ENCODE measurements at regions not wholly inside any gene's neighbourhood (a gene's known extent, or its start where the extent isn't known, plus 50 kb on each side); places are given as distances from the start of the nearest gene placed in this dataset.

DNA sequence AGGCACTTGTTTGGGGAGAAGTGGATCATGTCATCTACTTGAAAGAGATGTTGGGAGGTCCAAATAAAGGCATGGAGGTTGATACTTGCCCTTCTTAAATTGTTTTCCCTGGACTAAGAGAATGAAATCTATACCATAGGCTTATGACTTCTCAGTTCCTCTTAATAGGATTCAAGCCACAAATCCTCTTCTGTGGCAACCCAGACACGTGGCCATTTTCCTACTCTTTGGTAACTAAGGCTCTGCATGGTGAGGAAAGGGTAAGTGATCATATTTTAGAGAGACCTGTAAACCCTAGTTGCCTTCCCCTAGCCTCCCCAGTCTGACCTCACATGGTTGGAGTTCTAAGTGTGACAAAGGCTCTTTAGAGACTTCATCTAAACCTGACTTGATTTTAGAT is 72.9 kb upstream of the CD44 start:
- TF ChIP-seq, protein P1, sequence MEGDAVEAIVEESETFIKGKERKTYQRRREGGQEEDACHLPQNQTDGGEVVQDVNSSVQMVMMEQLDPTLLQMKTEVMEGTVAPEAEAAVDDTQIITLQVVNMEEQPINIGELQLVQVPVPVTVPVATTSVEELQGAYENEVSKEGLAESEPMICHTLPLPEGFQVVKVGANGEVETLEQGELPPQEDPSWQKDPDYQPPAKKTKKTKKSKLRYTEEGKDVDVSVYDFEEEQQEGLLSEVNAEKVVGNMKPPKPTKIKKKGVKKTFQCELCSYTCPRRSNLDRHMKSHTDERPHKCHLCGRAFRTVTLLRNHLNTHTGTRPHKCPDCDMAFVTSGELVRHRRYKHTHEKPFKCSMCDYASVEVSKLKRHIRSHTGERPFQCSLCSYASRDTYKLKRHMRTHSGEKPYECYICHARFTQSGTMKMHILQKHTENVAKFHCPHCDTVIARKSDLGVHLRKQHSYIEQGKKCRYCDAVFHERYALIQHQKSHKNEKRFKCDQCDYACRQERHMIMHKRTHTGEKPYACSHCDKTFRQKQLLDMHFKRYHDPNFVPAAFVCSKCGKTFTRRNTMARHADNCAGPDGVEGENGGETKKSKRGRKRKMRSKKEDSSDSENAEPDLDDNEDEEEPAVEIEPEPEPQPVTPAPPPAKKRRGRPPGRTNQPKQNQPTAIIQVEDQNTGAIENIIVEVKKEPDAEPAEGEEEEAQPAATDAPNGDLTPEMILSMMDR (IDR thresholded peaks at IDR 0.05; ENCODE audit: extremely low read depth, missing control alignments) = no peak
- no peak for DNase-seq (ENCODE audit: low spot score)

DNA sequence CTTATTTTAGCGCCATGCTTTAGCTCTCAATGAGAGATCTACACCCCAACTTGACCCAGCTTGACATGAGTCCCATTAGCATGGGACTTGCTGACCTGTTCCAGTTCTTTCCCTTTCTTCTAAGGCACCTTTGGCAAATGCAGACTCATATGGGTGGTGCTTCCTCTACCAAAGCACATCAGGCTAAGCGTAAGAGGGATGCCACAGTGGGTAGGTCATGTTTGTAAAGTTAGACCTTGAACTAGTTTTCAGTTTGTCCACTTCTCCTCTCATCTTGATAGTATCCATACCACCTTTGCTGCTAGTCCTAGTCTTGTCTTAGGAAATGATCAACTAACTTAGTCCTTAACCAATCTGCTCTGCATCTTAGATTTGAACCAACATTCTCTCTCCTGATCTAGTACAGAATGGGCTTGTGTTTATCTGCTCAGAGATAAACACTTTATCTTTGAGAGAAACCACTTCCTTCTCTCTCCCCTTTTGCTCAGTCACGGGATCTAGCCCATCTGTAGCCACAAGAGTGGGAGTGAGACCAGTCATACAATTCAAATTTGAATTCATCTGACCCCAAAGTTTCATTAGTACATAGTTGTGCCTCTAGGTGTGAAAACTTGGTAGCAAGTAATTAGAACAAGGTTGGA is 72.1 kb upstream of the CD44 start:
- TF ChIP-seq, protein P1 (IDR thresholded peaks at IDR 0.05; ENCODE audit: extremely low read depth, missing control alignments) = no peak
- no peak for DNase-seq (ENCODE audit: low spot score)

DNA sequence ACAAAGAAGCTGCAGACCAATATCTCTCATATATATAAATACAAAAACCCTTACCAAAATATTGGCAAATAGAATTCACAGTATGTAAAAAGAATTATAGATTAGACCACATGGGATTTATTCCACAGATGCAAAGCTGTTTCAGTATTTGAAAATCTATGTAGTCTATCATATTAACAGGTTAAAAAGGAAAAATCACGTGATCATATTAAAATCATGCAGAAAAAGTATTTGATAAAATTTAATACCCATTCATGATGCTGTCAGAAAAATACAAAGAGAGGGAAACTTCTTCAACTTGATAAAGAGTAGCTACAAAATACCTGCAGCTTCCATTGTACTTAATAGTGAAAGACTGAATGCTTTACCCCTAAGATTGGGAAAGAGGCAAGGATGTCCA is 67.2 kb upstream of the CD44 start:
- no peak for DNase-seq (ENCODE audit: low spot score)
- TF ChIP-seq, protein P1 (IDR thresholded peaks at IDR 0.05; ENCODE audit: extremely low read depth, missing control alignments) = no peak

DNA sequence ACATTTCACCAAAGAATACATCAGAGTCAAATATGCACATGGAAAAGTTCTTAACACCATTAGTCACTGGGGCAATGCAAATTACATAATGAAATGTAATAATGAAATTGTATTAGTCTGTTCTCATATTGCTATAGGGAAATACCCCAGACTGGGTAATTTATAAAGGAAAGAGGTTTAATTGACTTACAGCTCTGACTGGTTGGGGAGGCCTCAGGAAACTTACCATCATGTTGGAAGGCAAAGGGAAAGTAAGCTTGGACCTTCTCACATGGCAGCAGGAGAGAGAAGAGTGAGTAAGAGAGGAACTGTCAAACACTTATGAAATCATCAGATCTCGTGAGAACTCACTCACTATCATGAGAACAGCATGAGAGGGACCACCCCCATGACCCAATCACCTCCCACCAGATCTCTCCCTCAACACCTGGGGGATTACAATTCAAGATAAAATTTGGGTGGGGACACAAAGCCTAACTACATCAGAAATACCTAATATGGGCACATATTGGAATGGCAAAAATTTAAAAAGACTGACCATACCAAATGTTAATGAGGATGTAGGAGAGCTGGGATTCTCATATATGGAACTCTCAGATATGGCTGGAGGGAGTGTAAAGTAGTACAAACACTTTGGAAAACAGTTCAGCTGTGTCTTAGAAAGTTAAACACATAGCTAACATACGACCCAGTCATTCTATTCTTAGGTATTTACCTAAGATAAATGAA is 65.1 kb upstream of the CD44 start:
- DNase-seq (ENCODE audit: low spot score) = no peak
- TF ChIP-seq, protein P1 (IDR thresholded peaks at IDR 0.05; ENCODE audit: extremely low read depth, missing control alignments) = no peak

DNA sequence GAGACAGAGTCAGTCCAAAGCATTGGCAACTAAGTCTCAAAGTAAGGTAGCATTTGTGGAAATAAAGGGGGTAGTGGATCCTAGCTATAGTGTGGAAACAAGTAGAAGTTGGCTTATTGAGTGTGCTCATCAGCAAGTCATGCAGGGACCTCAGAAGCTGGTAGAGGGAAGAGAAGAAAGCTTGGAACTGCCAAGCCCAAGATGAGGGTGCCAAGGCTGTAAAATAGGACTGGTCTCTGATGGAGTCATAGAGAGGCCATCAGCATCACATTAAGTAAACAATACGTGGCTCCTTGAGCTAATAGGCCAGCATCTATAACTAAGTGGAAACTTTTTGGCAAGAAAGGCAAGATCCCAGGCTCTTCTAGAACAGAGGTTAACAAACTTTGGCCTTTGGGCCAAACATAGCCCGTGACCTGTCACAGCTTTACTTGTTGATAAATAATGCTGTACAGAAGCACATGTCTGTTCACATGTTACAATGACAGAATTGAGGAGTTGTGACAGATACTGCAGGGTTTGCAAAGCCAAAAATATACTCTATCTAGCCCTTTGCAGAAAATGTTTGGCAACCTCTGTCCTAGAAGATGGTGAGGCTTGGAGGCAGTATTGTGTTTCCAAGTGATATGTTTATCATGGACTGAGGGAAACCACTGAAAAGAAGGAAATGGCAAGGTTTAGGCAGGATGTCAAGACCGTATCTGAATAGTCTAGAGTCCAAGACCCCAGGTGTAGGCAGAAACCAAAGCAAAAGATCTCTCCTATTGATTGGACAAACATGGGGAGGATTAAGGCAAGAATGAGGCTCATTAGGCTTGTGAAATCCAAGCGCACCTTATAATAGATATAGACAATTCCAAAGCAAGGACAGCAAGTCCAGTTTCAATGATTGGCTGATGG is 62.5 kb upstream of the CD44 start:
- no peak for DNase-seq (ENCODE audit: low spot score)
- TF ChIP-seq, protein P1 (IDR thresholded peaks at IDR 0.05; ENCODE audit: extremely low read depth, missing control alignments) = no peak

DNA sequence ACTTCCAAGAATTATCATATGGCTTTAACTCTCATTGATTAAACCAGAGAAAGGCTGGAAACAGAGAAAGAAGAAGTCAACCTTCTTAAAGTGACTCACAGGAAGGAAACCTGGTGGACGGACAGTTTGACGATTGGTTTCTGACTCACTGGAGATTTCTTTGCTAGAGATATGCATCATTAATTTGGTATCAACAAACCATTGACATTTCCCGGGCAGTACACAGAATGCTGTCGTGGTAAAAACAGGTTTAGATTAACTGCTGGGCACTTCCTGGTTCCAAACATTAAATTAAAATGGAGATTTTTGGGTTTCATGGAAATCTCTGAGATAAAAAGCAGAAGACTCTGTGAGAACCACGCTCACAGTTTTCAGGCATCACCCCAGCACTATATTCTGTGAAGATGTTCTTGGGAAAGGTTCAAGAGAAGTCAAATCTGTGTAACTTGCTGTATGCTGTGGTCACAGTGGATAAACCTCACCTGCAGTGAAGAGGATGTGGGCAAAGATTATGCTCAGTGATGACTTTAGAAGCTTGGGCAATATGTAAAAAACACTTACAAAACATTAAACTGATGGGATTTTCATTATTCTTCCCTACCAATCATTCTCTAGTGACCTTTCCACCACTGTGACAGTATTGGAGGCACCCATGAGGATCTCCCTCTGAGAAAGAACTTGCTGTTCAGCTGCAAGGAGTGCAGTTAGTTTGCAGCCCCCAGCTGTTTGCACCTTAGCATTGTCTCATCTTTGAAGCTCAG is 61.1 kb upstream of the CD44 start:
- DNase-seq (ENCODE audit: low spot score) = no peak
- TF ChIP-seq, protein P1 (IDR thresholded peaks at IDR 0.05; ENCODE audit: extremely low read depth, missing control alignments) = no peak
